Endothelial cell of umbilical vein (primary cell): ENCODE measurements at regions not wholly inside any gene's neighbourhood (a gene's known extent, or its start where the extent isn't known, plus 50 kb on each side); places are given as distances from the start of the nearest gene placed in this dataset.

ENCODE experiments used
- BruUV-seq: library from RNA; stranded (reverse); fragments of 400-500 nt; replicated peaks from 2 replicates; lab custom pipeline; 2021; lab: Mats Ljungman, UMichigan
- CTCF ChIA-PET: fragments of 300-600, 350-600 bp; sonication (Branson Sonifier 250); formaldehyde crosslinking; loops from one replicate; lab custom pipeline; 2021; ENCODE audit warnings: antibody characterized with exemption, inconsistent platforms; lab: Charles Lee
- POLR2A ChIA-PET: fragments of 300-600, 350-600 bp; sonication (Branson Sonifier 250); formaldehyde crosslinking; loops from one replicate; lab custom pipeline; 2021; ENCODE audit warnings: antibody characterized with exemption, inconsistent platforms; lab: Charles Lee
- DNase-seq: peaks from one replicate; pipeline ENCODE4 v3.0.0-alpha.2; 2011; ENCODE audit warnings: low read depth, low spot score
- FAIRE-seq: peaks from 2 replicates; lab custom pipeline; 2011; peaks lifted over from hg19 to GRCh38; lab: Jason Lieb, UNC
- H2AFZ ChIP-seq: 2 replicates; pipeline ENCODE4 v1.6.0; 2012; ENCODE audit warnings: low read depth, low read length, control low read depth, inconsistent platforms
- H3K27ac ChIP-seq: 2 replicates; pipeline ENCODE4 v1.5.1; 2011; ENCODE audit warnings: low read depth, mild to moderate bottlenecking, control low read depth, low read length, moderate library complexity; ENCODE audit not compliant: insufficient read depth
- H3K27me3 ChIP-seq, 2 experiments: 2 replicates each; pipeline versions ENCODE4 v1.6.0 to v1.6.1; 2011; ENCODE audit warnings: low read length in 2 of 2, mixed read lengths in 1 of 2; ENCODE audit not compliant: control insufficient read depth in 2 of 2, insufficient read depth in 2 of 2
- H3K36me3 ChIP-seq, 2 experiments: 2 replicates in 1 of 2; 3 replicates in 1 of 2; pipeline ENCODE4 v1.5.1; 2011; ENCODE audit warnings: low read length in 2 of 2, mild to moderate bottlenecking in 1 of 2, moderate library complexity in 1 of 2; ENCODE audit not compliant: control insufficient read depth in 2 of 2, insufficient read depth in 2 of 2; ENCODE audit errors: extremely low read depth in 1 of 2
- H3K4me1 ChIP-seq: 3 replicates; pipeline ENCODE4 v1.5.1; 2011; ENCODE audit warnings: mild to moderate bottlenecking, low read length; ENCODE audit not compliant: control insufficient read depth, insufficient read depth; ENCODE audit errors: extremely low read depth
- H3K4me2 ChIP-seq: 2 replicates; pipeline ENCODE4 v1.6.1; 2011; ENCODE audit warnings: low read length, control low read depth, mixed read lengths; ENCODE audit not compliant: insufficient read depth
- H3K4me3 ChIP-seq, 3 experiments: fragments of 200-600 bp in 1 of 3; sonication (generic), shearing (Covaris generic) in 1 of 3; replicated peaks in 1 of 3; 2 replicates each; pipeline ENCODE4 v1.5.1; 2011 to 2016; ENCODE audit warnings: control low read depth in 3 of 3, low read length in 3 of 3, mild to moderate bottlenecking in 2 of 3, inconsistent platforms in 1 of 3, low read depth in 1 of 3, moderate library complexity in 1 of 3; ENCODE audit not compliant: insufficient read depth in 1 of 3
- H3K79me2 ChIP-seq: 2 replicates; pipeline ENCODE4 v1.6.0; 2012; ENCODE audit warnings: low read length, inconsistent platforms; ENCODE audit not compliant: control insufficient read depth, insufficient read depth
- H3K9ac ChIP-seq: replicated peaks from 2 replicates; pipeline ENCODE3; 2011; ENCODE audit warnings: low read length, control low read depth; ENCODE audit not compliant: insufficient read depth; ENCODE audit errors: extremely low read depth
- H3K9me1 ChIP-seq: replicated peaks from 3 replicates; pipeline ENCODE4 v1.6.0; 2011; ENCODE audit warnings: mild to moderate bottlenecking, low read length; ENCODE audit not compliant: control insufficient read depth, insufficient read depth; ENCODE audit errors: extremely low read depth
- H3K9me3 ChIP-seq: replicated peaks from 2 replicates; pipeline ENCODE4 v1.5.1; 2012; ENCODE audit warnings: low read length, inconsistent platforms; ENCODE audit not compliant: control insufficient read depth, insufficient read depth
- H4K20me1 ChIP-seq: replicated peaks from 2 replicates; pipeline ENCODE3; 2011; ENCODE audit warnings: mild to moderate bottlenecking, low read length; ENCODE audit not compliant: control insufficient read depth, insufficient read depth; ENCODE audit errors: extremely low read depth
- CTCF ChIP-seq, 2 donors: IDR thresholded peaks; 1 replicate in 1 of 2; 2 replicates in 1 of 2; pipeline ENCODE4 v1.5.1; 2011; ENCODE audit warnings: low read length in 2 of 2, mild to moderate bottlenecking in 2 of 2, moderate library complexity in 2 of 2, control low read depth in 1 of 2, inconsistent platforms in 1 of 2, low read depth in 1 of 2; ENCODE audit not compliant: insufficient read depth in 1 of 2; ENCODE audit errors: extremely low read depth in 1 of 2
- EZH2 ChIP-seq: IDR thresholded peaks from 2 replicates; pipeline ENCODE4 v1.6.1; 2012; ENCODE audit warnings: borderline replicate concordance, low read depth, mild to moderate bottlenecking, moderate library complexity, low read length, inconsistent platforms; ENCODE audit not compliant: severe bottlenecking
- FOS ChIP-seq: IDR thresholded peaks from 2 replicates; pipeline ENCODE4 v1.6.1; 2011; ENCODE audit warnings: mild to moderate bottlenecking, low read length, moderate library complexity, borderline replicate concordance; ENCODE audit not compliant: insufficient read depth
- GATA2 ChIP-seq: IDR thresholded peaks from 2 replicates; pipeline ENCODE4 v1.7.0; 2011; ENCODE audit warnings: low read depth, mild to moderate bottlenecking, moderate library complexity, mixed read lengths, low read length; ENCODE audit not compliant: insufficient read length, insufficient read depth
- JUN ChIP-seq: IDR thresholded peaks from 2 replicates; pipeline ENCODE4 v1.6.1; 2011; ENCODE audit warnings: borderline replicate concordance, low read depth; ENCODE audit not compliant: insufficient read length, insufficient read depth
- MAX ChIP-seq: IDR thresholded peaks from 2 replicates; pipeline ENCODE4 v1.6.1; 2011; ENCODE audit not compliant: insufficient read depth, insufficient read length
- MYC ChIP-seq: IDR thresholded peaks from one replicate; pipeline ENCODE4 v1.6.1; 2011; ENCODE audit warnings: mild to moderate bottlenecking, low read depth, low read length
- POLR2A ChIP-seq: IDR thresholded peaks from 2 replicates; pipeline ENCODE4 v1.6.1; 2012; ENCODE audit warnings: low read depth, mild to moderate bottlenecking, control low read depth, low read length
- POLR2AphosphoS5 ChIP-seq: IDR thresholded peaks from 2 replicates; pipeline ENCODE4 v1.6.1; 2012; ENCODE audit warnings: low read depth, mild to moderate bottlenecking, control low read depth, low read length, moderate library complexity; ENCODE audit not compliant: insufficient read depth
- dilution Hi-C: fragments of 300-500 bp; cut with MboI; formaldehyde crosslinking; loops from one replicate; pipeline ENCODE4 v1.15.0; 2019; ENCODE audit warnings: low sequenced_read_pairs; ENCODE audit not compliant: extremely low pct_ligation_motif_present
- intact Hi-C: fragments of 100-400 bp; cut with micrococcal nuclease; formaldehyde crosslinking; loops from one replicate; pipeline ENCODE4 v1.10.0; 2022

- Histone ChIP-seq H2AFZ (no peak overlapping the region), H3K4me3 (no peak overlapping the region), H3K9ac (no peak overlapping the region), H3K36me3 (no peaks in the 10 kb centered on the region), H3K4me1 (no peaks in the 10 kb centered on the region), H3K9me1 (no peaks in the 10 kb centered on the region), H3K27ac (no peak overlapping the region), H3K9me3 (peaks cover 3% of the 10 kb centered on the region), H3K4me2 (no peak overlapping the region), H3K27me3 (no peaks in the 10 kb centered on the region), H4K20me1 (no peaks in the 10 kb centered on the region), H3K79me2 (no peaks in the 10 kb centered on the region)
- no TSS peak for BruUV-seq
- dilution Hi-C loops, result no loop called here
- DNase-seq, result no peak
- intact Hi-C loops, result no loop called here
- ChIA-PET CTCF (no interaction called here), POLR2A (no interaction called here)
- FAIRE-seq, result no peak
- TF ChIP-seq FOS, result no peak
- TF ChIP-seq CTCF (IDR thresholded peaks at IDR 0.05; ENCODE audit: extremely low read depth in 1 of 2, insufficient read depth in 1 of 2, low read depth in 1 of 2, low read length in 2 of 2), result no peak
- TF ChIP-seq POLR2AphosphoS5, result no peak
- no peak for TF ChIP-seq MAX
- no peak for TF ChIP-seq MYC
- TF ChIP-seq POLR2A, result no peak
- no peak for TF ChIP-seq GATA2
- TF ChIP-seq EZH2, result no peak
- no peak for TF ChIP-seq JUN
Measured at GRCh38 chr18:72986103-72986502, 118.3 kb upstream of the NETO1 start.
